Esophagus squamous epithelium (tissue), 4 donors: ENCODE measurements at regions not wholly inside any gene's neighbourhood (a gene's known extent, or its start where the extent isn't known, plus 50 kb on each side); places are given as distances from the start of the nearest gene placed in this dataset.

Experiments
- POLR2A ChIP-seq, 4 donors: fragments of 450-650 bp; IDR thresholded peaks; one replicate each; pipeline ENCODE4 v1.6.1; 2017; ENCODE audit warnings: antibody characterized with exemption in 4 of 4, mild to moderate bottlenecking in 4 of 4, moderate library complexity in 3 of 4
- TF ChIP-seq, protein P1 (sequence below), 6 experiments: fragments of 450-650 bp in 4 of 6; fragments of 200-600 bp in 2 of 6; sonication (generic) in 2 of 6; IDR thresholded peaks; one replicate each; pipeline ENCODE4 v1.5.1; 2016 to 2019; ENCODE audit warnings: antibody characterized with exemption in 6 of 6, mild to moderate bottlenecking in 4 of 6, moderate library complexity in 4 of 6

- TF ChIP-seq, protein P1, sequence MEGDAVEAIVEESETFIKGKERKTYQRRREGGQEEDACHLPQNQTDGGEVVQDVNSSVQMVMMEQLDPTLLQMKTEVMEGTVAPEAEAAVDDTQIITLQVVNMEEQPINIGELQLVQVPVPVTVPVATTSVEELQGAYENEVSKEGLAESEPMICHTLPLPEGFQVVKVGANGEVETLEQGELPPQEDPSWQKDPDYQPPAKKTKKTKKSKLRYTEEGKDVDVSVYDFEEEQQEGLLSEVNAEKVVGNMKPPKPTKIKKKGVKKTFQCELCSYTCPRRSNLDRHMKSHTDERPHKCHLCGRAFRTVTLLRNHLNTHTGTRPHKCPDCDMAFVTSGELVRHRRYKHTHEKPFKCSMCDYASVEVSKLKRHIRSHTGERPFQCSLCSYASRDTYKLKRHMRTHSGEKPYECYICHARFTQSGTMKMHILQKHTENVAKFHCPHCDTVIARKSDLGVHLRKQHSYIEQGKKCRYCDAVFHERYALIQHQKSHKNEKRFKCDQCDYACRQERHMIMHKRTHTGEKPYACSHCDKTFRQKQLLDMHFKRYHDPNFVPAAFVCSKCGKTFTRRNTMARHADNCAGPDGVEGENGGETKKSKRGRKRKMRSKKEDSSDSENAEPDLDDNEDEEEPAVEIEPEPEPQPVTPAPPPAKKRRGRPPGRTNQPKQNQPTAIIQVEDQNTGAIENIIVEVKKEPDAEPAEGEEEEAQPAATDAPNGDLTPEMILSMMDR (IDR thresholded peaks at IDR 0.05) = no peak
- no peak for TF ChIP-seq POLR2A (IDR thresholded peaks at IDR 0.05)
Measured at GRCh38 chr6:169026175-169026574, 227.5 kb downstream of the THBS2 start.
